ENCODE measurements at regions not wholly inside any gene's neighbourhood (a gene's known extent, or its start where the extent isn't known, plus 50 kb on each side); places are given as distances from the start of the nearest gene placed in this dataset.

- Histone ChIP-seq H3K4me3 (no peak overlapping the region), H3K9me3 (no peaks in the 10 kb centered on the region), H3K27ac (no peak overlapping the region), H3K27me3 (no peaks in the 10 kb centered on the region), H3K4me1 (no peaks in the 10 kb centered on the region), H3K36me3 (no peaks in the 10 kb centered on the region)
- WGBS, 2 donors: 75 to 80% methylated on average over 2 of the region's 2 CpGs
- no peak for TF ChIP-seq CTCF (IDR thresholded peaks at IDR 0.05)
- intact Hi-C loops (cut with DNase I): no loop called here
- ATAC-seq (no peak), DNase-seq (no peak), FAIRE-seq (no peak)
Measured at GRCh38 chr2:18722101-18722500, 132.7 kb upstream of the NT5C1B start.

- intact Hi-C loops (cut with DNase I): no loop called here
- Histone ChIP-seq H3K27ac (no peak overlapping the region), H3K27me3 (no peaks in the 10 kb centered on the region), H3K4me3 (no peak overlapping the region), H3K9me3 (no peaks in the 10 kb centered on the region), H3K4me1 (no peaks in the 10 kb centered on the region), H3K36me3 (no peaks in the 10 kb centered on the region)
- TF ChIP-seq CTCF (IDR thresholded peaks at IDR 0.05): no peak
- ATAC-seq: no peak
- FAIRE-seq: no peak
- WGBS, 2 donors: 87 to 90% methylated on average over 10 of the region's 10 CpGs
- no peak for DNase-seq
Measured at GRCh38 chr2:18721038-18721922, 131.9 kb upstream of the NT5C1B start.

GRCh38 chr2:18719978-18720775 is 130.8 kb upstream of the NT5C1B start:
- Histone ChIP-seq H3K27ac (no peak overlapping the region), H3K4me3 (no peak overlapping the region), H3K4me1 (no peaks in the 10 kb centered on the region), H3K9me3 (no peaks in the 10 kb centered on the region), H3K36me3 (no peaks in the 10 kb centered on the region), H3K27me3 (no peaks in the 10 kb centered on the region)
- intact Hi-C loops (cut with DNase I): no loop called here
- TF ChIP-seq CTCF (IDR thresholded peaks at IDR 0.05): no peak
- 85 to 90% methylated on average over 4 of the region's 4 CpGs for WGBS, 2 donors
- no peak for DNase-seq
- no peak for FAIRE-seq
- no peak for ATAC-seq

GRCh38 chr2:18708203-18708715 is 118.9 kb upstream of the NT5C1B start:
- Histone ChIP-seq H3K27me3 (no peaks in the 10 kb centered on the region), H3K9me3 (no peaks in the 10 kb centered on the region), H3K36me3 (no peaks in the 10 kb centered on the region), H3K27ac (no peak overlapping the region), H3K4me3 (no peak overlapping the region), H3K4me1 (no peaks in the 10 kb centered on the region)
- DNase-seq (no peak), FAIRE-seq (no peak), ATAC-seq (no peak)
- TF ChIP-seq CTCF (IDR thresholded peaks at IDR 0.05): no peak
- intact Hi-C loops (cut with DNase I): no loop called here
- WGBS, 2 donors: 0 to 38% methylated on average over 1 of the region's 1 CpG

Measured in pancreas (tissue), 10 donors.